GM19351 (cell line): ENCODE measurements at regions not wholly inside any gene's neighbourhood (a gene's known extent, or its start where the extent isn't known, plus 50 kb on each side); places are given as distances from the start of the nearest gene placed in this dataset.

ENCODE experiments used
- ATAC-seq: cut with Tn5 transposase; IDR thresholded peaks from one replicate; pipeline ENCODE4 v1.9.1; 2021; ENCODE audit warnings: mild to moderate bottlenecking, moderate library complexity; ENCODE audit not compliant: unreplicated experiment

DNA sequence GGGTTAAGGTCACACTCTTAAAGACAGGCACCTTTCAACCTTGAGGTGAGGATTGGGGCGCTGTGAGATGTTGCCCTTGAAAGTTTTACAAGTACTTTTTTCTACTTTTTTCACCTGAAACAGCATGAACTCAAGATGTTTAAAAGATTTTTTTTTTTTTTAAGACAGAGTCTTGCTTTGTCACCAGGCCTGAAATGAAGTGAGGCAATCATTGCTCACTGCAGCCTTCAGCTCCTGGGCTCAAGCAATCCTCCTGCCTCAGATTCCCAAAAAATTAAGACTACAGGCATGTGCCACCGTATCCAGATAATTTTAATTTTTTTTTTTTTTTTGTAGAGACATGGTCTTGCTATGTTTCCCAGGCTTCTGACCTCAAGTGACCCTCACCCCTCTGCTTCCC is 243.9 kb downstream of the DIO2 start:
- no peak for ATAC-seq

DNA sequence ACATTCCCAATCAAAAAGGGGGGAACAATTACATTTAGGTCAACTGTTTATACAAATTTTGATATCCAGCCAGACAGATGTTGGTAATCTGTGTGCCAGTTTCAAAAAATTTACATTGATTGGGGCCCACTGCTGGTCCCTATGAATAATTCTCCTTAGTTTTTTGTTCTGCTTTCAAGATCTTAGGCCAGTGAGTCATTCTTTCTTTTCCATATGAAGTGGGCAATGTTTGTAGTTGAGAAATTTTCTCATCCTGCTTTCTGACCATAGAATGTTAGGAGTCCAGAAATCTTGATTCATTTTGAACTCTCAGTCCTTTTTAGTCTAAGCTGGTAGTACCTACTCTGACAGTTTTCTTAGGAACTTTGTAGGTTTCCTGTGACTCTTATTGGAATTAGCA is 244.3 kb downstream of the DIO2 start:
- ATAC-seq = no peak

DNA sequence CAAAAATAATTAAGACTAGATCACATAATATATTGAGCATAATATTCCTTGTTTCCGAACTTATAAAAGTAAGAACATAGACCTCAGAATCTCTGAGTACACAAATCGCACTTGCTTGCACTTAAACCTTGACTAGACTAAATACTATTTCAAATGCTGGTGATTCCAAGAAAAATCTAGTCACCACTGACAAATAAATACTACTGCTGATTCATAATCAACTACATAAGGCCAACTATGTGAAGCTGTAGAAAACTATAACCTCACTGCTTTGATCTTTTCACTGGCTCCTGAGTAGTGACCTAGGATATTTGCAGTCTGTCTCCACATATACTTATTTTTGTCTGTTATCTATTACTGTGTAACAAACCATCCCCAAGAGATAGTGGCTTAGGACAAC is 245.4 kb downstream of the DIO2 start:
- ATAC-seq = no peak

DNA sequence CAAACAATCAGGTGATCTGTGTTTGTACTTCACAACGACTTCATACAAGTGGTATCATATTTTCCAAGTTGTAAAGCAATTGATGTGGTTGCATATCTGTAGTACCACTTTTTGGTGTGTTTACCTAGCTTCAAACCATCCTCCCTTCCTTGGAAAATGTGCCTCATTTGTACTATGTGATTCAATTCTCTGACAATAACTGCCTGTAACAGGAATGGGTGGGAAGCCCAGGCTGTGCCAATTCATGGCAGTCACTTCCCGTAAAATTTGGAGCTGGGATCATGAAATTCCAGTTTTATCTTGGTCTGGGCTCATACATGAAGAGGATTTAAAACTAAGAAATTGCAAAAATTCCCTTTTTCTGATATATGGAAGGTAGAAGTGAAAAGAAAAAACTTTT is 250.1 kb downstream of the DIO2 start:
- ATAC-seq = no peak

DNA sequence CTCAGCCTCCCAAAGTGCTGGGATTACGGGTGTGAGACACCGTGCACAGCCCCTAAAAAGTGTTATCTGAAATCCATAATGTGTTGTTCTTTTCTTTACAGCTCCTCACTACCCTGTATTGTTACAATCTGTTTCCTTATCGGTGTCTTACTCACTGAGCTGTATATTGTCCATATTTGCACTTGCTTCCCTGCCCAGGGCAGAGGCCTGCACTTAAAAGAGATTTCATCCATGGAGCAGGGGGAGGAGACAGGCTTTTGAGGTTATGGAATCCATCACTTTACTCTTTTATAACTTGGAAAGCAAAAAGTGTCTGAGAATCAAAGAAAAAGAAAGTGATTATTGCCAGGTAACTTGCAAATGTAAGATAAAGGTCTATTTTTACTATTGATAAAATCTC is 251.0 kb downstream of the DIO2 start:
- no peak for ATAC-seq

DNA sequence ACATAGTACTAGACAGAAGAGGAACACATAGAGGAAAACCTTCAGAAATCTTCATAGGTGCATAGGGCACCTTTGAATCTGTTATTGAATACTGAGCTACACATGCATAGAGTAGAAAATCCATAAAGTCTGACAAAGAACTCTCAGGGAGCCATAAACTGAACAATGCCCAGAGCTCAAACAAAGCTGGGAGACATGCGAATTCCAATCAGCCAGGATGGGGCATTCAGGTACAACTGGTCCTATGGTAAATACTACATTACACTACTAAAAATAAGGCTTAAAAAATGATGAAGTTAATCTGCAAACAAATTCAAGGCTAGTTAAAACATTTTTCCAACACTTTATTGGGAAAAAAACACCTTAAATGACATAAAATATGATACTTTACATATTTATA is 259.7 kb downstream of the DIO2 start:
- no peak for ATAC-seq

DNA sequence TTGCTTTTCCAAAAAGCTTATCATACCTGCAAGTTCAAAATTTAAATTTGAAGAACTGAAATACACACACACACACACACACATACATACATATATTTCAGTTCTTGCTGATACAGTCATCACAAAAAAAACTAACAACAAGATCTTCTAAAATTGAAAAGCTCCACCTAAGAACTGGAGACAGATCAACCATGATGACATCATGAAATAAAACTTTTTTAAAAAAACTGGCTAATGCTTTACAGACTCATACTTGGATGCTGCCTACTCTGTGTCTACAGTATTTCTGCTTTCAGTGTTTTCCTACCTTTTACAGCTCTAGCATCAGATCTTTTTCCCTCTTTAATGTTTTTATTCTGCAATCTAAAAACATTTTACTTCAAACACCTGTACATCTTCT is 261.4 kb downstream of the DIO2 start:
- ATAC-seq = no peak

DNA sequence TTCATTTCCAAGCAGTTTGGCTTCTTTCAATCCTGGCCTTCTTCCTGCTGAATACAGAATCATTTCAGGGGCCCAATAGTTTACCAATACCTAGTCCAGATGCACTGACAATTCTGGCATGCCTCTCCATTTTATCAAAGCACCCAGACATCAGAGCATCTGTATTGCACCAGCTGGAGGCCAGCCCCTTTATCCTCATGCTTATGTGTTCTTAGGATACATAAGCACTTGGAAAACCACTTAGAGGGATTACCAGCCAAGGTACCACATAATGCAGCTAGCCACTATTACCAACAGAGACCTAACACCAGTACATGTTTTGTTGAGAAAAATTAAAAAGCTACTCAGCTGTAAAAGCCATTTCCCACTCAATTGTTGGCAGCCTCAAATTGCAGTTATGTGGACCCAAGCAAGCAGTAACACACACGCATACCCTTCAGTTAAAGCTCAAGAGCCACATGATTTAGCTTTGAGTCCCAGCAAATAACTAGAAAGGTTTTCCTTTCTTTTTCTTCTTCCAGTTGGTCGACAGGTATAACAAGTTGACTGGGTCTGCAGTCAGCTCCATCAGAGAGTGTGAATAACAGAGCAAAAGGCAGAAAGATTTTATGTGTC is 263.8 kb downstream of the DIO2 start:
- no peak for ATAC-seq

DNA sequence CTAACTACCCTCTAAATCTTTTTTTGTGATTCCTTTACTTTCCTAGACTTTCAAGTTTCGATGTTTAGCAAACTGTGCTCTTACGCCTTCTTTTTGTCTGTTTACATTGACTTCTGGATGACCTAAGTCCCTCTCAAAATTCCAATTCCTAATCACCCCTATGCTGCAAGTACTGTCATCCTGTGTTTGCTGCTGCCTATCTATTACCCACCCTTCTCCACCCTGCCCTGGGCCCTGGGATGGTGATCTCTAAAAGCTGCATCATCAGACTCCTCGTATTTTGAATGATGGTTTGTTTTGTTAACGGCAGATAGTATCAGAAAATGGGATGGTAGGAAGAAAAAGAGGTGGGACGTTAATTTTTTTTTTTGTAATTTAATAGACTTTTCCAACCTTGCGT is 272.1 kb downstream of the DIO2 start:
- no peak for ATAC-seq

DNA sequence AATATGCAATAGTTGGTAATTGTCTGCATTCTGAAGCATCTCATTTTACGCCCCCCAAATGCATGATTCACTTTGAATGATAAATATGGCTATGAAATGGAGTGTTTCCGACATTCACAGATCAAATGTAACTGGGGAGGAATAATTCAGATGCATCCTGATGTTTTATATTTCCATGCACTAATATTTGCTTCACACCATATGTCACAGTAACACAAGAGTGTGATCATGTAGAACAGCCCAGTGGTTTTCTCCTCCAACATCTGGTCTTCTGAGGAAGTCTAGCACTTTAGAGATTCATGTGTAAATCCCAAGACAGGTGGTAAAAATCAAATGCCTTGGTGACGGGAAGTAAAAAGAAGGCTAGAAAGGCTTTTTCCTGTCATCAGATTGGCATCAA is 273.1 kb downstream of the DIO2 start:
- no peak for ATAC-seq

DNA sequence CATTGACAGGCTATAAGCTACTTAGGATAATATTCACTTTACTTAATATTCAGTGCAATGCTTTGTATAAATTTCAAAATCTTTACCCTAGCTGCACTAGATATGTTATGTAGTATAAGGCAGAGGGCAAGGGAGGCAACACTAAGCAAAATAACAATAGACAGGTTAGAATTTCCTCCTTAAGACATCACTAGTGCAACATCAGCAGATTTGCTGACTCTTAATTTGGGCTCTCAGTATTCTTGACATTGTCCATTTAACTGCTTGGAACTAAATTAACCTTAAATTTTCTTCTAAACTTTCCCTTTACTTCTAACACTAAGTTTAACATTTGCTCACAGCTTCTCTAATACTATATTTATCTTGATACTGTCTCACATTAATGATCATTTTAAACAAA is 273.9 kb downstream of the DIO2 start:
- no peak for ATAC-seq

DNA sequence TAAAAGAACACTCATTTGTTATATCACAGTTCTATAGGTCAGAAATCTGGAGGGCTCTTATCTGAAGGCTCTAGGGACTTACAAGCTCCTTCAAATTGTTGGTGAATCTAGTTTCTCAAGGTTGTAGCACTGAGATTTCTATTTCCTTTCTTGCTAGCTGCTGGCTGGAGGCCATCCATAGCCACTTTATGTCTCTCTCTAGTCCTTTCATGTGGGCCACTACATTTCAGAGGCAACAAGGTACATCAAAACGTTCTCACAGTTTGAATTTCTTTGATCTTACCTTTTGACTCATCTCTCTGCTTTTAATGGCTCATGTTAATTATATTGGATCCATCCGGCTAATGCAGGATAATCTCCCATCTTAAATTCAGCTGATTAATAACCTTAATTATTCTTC is 286.8 kb downstream of the DIO2 start:
- no peak for ATAC-seq

DNA sequence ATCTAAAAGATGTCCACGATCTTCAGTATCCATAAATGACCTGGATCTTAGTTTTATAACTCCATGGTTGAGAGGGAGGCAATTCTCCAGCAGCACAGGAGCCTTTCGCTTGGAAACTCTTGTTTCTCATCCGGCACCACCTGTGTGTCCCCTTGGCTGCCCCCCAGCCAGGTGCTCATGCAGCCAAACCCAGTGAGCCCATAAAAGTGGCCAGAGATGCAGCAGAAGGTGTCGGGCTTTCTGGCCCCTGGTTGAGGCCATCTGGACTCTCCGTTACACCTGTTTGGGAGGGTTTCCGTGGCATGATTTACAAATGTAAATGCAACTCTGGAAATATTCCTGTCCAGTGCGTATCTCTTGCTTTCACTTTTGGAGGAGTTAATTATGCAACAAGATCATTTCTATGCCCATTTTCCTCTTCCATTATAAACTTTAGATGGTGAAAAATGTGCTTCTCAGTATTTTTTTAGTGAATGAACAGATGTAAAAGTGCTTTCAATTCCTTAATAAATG is 291.1 kb downstream of the DIO2 start:
- ATAC-seq = no peak
